Bronchial epithelial cell (primary cell): ENCODE measurements at regions not wholly inside any gene's neighbourhood (a gene's known extent, or its start where the extent isn't known, plus 50 kb on each side); places are given as distances from the start of the nearest gene placed in this dataset.

Experiments
- DNase-seq: peaks from one replicate; pipeline ENCODE4 v3.0.0-alpha.2; 2010; ENCODE audit warnings: low read depth
- FAIRE-seq: peaks from 2 replicates; lab custom pipeline; 2011; peaks lifted over from hg19 to GRCh38; lab: Jason Lieb, UNC
- H3K27me3 ChIP-seq: 2 replicates; pipeline ENCODE4 v1.5.1; 2011; ENCODE audit warnings: low read length; ENCODE audit not compliant: control insufficient read depth, insufficient read depth
- H3K36me3 ChIP-seq: 2 replicates; pipeline ENCODE4 v1.5.1; 2011; ENCODE audit warnings: low read length; ENCODE audit not compliant: control insufficient read depth, insufficient read depth
- H3K4me3 ChIP-seq: 2 replicates; pipeline ENCODE4 v1.5.1; 2011; ENCODE audit warnings: mild to moderate bottlenecking, low read depth, low read length, control low read depth
- CTCF ChIP-seq: IDR thresholded peaks from 2 replicates; pipeline ENCODE4 v1.5.1; 2011; ENCODE audit warnings: mild to moderate bottlenecking, moderate library complexity, low read length, control low read depth, inconsistent platforms; ENCODE audit not compliant: insufficient read depth, severe bottlenecking

- FAIRE-seq (no peak), DNase-seq (no peak)
- H3K36me3 ChIP-seq = no peaks in the 10 kb centered on the region
- H3K27me3 ChIP-seq = no peaks in the 10 kb centered on the region
- no peak overlapping the region for H3K4me3 ChIP-seq
- TF ChIP-seq CTCF = no peak
Observed at GRCh38 chr4:111775556-111776297, 369.5 kb upstream of the FAM241A start.

- Histone ChIP-seq H3K27me3 (no peaks in the 10 kb centered on the region), H3K4me3 (no peak overlapping the region), H3K36me3 (no peaks in the 10 kb centered on the region)
- DNase-seq (no peak), FAIRE-seq (no peak)
- TF ChIP-seq CTCF = no peak
Observed at GRCh38 chr4:111776561-111776960, 368.7 kb upstream of the FAM241A start.

GRCh38 chr4:111778543-111778942, 366.7 kb upstream of the FAM241A start:
- H3K4me3 ChIP-seq = no peak overlapping the region
- DNase-seq (no peak), FAIRE-seq (no peak)
- H3K27me3 ChIP-seq = no peaks in the 10 kb centered on the region
- peak; percentile 6 for TF ChIP-seq CTCF
- H3K36me3 ChIP-seq = no peaks in the 10 kb centered on the region

- no peak for TF ChIP-seq CTCF
- Histone ChIP-seq H3K27me3 (no peaks in the 10 kb centered on the region), H3K4me3 (no peak overlapping the region), H3K36me3 (no peaks in the 10 kb centered on the region)
- DNase-seq (peak; percentile 21), FAIRE-seq (no peak)
Observed at GRCh38 chr4:111780965-111781364, 364.3 kb upstream of the FAM241A start.

- no peak for TF ChIP-seq CTCF
- Histone ChIP-seq H3K4me3 (no peak overlapping the region), H3K27me3 (no peaks in the 10 kb centered on the region), H3K36me3 (no peaks in the 10 kb centered on the region)
- no peak for FAIRE-seq
- peak; percentile 66 for DNase-seq
Observed at GRCh38 chr4:111781611-111782010, 363.6 kb upstream of the FAM241A start.

- DNase-seq (no peak), FAIRE-seq (no peak)
- no peaks in the 10 kb centered on the region for H3K36me3 ChIP-seq
- no peaks in the 10 kb centered on the region for H3K27me3 ChIP-seq
- H3K4me3 ChIP-seq = no peak overlapping the region
- no peak for TF ChIP-seq CTCF
Observed at GRCh38 chr4:111788099-111788498, 357.2 kb upstream of the FAM241A start.
